GM13977 (cell line): ENCODE measurements at regions not wholly inside any gene's neighbourhood (a gene's known extent, or its start where the extent isn't known, plus 50 kb on each side); places are given as distances from the start of the nearest gene placed in this dataset.

Experiments used
- DNase-seq: peaks from one replicate; pipeline ENCODE4 v3.0.0; 2012; ENCODE audit warnings: low spot score
- in situ Hi-C: fragments of 300-500 bp; cut with MboI; formaldehyde crosslinking; loops from one replicate; pipeline ENCODE4 v1.12.0; 2022; ENCODE audit warnings: low sequenced_read_pairs, low pct_unique_long_range_greater_than_20kb, mixed read lengths, inconsistent platforms; ENCODE audit not compliant: unreplicated experiment
- TF ChIP-seq, protein P1 (sequence below): IDR thresholded peaks from 2 replicates; pipeline ENCODE4 v1.5.1; 2012; ENCODE audit warnings: mild to moderate bottlenecking, control low read depth; ENCODE audit not compliant: insufficient read depth; ENCODE audit errors: extremely low read depth, missing control alignments

DNA sequence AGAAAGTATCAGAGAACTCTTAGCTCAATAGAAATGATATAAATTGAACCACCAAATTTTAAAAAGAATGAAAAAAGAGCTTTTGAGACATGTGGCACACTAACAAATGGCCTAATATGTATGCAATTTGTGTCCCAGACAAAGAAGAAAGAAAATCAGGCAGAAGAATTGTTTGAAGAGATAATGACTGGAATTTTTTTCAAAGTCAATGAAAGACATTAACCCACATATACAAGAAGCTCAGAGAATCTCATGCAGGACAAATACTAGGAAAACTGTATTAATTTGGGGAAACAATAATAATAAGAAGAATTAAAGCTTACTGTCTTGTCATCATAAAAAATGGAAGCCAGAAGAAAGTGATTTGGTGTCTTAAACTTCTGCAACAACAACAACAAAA, 304.1 kb upstream of the RND3 start:
- in situ Hi-C loops = no loop called here
- TF ChIP-seq, protein P1, sequence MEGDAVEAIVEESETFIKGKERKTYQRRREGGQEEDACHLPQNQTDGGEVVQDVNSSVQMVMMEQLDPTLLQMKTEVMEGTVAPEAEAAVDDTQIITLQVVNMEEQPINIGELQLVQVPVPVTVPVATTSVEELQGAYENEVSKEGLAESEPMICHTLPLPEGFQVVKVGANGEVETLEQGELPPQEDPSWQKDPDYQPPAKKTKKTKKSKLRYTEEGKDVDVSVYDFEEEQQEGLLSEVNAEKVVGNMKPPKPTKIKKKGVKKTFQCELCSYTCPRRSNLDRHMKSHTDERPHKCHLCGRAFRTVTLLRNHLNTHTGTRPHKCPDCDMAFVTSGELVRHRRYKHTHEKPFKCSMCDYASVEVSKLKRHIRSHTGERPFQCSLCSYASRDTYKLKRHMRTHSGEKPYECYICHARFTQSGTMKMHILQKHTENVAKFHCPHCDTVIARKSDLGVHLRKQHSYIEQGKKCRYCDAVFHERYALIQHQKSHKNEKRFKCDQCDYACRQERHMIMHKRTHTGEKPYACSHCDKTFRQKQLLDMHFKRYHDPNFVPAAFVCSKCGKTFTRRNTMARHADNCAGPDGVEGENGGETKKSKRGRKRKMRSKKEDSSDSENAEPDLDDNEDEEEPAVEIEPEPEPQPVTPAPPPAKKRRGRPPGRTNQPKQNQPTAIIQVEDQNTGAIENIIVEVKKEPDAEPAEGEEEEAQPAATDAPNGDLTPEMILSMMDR = no peak
- DNase-seq = no peak

DNA sequence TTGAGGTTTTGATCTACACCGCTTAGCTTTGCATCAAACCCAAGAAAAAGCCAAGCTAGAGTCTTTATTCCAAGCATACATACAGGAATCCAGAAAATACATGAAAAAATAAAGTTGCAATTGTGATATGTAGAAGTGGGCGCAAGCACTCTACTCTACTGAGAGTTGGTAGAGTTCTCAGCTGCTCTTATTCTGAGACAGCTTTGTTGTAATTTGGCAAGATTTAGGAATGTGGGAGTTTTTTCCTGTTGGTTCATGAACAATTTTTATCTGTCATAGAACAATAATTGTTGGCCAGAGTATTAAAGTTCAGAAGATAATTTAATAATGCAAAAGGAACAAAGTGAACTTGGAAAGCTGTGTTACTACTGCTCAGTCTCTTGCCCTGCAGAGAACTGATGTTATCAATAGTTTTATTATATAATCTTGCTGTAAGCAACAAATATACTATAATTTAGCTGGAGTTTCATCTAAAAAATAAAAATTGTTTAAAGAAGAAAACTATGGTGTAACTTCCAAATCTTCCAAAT, 302.0 kb upstream of the RND3 start:
- TF ChIP-seq, protein P1 = no peak
- in situ Hi-C loops = no loop called here
- no peak for DNase-seq

- in situ Hi-C loops = no loop called here
- TF ChIP-seq, protein P1 = no peak
- DNase-seq = no peak
Measured at GRCh38 chr2:150788426-150789140, 301.1 kb upstream of the RND3 start.

DNA sequence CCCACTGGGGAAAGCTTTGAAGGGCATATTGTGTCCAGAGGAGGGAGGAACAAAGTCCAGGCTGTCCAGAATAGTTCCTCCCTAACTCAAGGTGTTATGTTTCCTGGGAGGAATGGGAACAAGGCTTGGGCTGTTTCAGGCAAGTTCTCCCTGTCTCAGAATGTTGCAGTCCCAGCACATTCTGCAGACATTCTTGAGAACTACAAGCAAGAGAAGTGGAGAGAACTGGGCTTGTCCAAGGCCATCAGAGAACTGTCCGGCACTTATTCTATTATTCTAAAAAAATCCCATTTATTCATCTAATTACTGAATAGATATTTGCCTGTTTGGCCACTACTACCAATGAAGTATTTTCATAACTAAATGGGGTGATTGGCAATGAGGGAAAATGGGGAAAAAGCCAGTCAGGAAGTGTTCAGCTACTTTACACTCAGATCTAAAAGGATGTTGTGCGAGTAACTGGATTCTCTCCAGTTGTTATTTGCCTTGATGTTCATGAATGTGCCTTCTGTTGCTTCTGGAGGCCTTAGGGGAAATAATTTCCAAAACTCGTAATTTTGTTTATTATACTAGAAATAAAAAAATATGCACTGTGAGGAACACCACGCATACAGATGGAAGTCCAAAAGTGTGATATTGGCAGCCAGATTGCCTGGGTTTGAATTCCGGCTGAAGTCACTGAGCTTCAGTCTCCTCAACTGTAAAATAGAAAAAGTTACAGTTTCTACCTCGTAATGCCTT, 300.1 kb upstream of the RND3 start:
- DNase-seq = no peak
- TF ChIP-seq, protein P1 = no peak
- in situ Hi-C loops = no loop called here

GRCh38 chr2:150784389-150784788, 296.9 kb upstream of the RND3 start:
- TF ChIP-seq, protein P1 = no peak
- DNase-seq = no peak
- in situ Hi-C loops = no loop called here

GRCh38 chr2:150783896-150784295, 296.4 kb upstream of the RND3 start:
- no peak for DNase-seq
- TF ChIP-seq, protein P1 = no peak
- in situ Hi-C loops = no loop called here
